VCaP (cell line): ENCODE measurements at regions not wholly inside any gene's neighbourhood (a gene's known extent, or its start where the extent isn't known, plus 50 kb on each side); places are given as distances from the start of the nearest gene placed in this dataset.

ENCODE experiments used
- H3K27ac ChIP-seq: fragments of 450-650 bp; 2 replicates; pipeline ENCODE4 v1.5.1; 2017
- TF ChIP-seq, protein P1 (sequence below): fragments of 450-650 bp; conservative IDR thresholded peaks from 2 replicates; pipeline ENCODE4 v1.5.1; 2017; ENCODE audit warnings: mild to moderate bottlenecking, moderate library complexity

- TF ChIP-seq, protein P1, sequence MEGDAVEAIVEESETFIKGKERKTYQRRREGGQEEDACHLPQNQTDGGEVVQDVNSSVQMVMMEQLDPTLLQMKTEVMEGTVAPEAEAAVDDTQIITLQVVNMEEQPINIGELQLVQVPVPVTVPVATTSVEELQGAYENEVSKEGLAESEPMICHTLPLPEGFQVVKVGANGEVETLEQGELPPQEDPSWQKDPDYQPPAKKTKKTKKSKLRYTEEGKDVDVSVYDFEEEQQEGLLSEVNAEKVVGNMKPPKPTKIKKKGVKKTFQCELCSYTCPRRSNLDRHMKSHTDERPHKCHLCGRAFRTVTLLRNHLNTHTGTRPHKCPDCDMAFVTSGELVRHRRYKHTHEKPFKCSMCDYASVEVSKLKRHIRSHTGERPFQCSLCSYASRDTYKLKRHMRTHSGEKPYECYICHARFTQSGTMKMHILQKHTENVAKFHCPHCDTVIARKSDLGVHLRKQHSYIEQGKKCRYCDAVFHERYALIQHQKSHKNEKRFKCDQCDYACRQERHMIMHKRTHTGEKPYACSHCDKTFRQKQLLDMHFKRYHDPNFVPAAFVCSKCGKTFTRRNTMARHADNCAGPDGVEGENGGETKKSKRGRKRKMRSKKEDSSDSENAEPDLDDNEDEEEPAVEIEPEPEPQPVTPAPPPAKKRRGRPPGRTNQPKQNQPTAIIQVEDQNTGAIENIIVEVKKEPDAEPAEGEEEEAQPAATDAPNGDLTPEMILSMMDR: no peak
- H3K27ac ChIP-seq: no peak overlapping the region
These were observed 315.7 kb downstream of the FOXL1 start for GRCh38 chr16:86894029-86894567.

DNA sequence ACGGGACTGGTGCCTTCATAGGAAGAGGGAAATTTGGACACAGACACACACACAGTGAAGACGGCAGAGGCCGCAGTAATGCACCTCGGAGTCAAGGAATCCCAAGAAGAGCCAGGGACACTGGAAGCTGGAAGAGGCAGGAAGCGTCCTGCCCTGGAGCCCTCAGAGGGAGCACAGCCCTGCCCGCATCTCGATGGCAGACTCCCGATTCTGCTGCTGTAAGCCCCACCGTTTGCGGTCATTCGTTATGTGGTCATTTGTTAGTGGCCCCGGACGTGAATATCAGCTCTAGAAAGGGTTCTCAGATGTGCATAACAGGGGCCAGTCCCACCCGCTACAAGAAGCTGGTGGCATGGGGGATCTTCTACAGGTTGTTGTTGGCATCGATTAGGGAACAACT is 316.6 kb downstream of the FOXL1 start:
- H3K27ac ChIP-seq: no peak overlapping the region
- TF ChIP-seq, protein P1: no peak

DNA sequence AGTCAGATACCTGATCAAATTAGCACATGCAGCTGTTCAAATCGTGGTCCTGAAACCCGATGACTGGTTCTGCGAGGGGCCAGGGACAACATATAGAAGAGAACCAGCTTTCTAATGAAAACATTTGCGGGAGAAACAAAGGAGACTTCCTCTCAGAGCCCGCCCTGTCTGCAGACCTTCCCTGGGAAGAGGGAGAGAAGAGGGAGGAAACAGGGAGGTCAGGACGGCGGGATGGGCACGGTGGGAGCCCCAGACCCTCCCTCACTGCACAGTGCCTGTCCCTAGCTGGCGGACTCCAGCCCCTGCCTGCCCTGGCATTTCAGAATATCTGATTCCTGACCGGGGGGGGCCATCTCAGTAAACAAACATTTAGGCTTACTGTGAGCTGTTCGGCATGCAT is 317.3 kb downstream of the FOXL1 start:
- no peak overlapping the region for H3K27ac ChIP-seq
- TF ChIP-seq, protein P1: no peak

DNA sequence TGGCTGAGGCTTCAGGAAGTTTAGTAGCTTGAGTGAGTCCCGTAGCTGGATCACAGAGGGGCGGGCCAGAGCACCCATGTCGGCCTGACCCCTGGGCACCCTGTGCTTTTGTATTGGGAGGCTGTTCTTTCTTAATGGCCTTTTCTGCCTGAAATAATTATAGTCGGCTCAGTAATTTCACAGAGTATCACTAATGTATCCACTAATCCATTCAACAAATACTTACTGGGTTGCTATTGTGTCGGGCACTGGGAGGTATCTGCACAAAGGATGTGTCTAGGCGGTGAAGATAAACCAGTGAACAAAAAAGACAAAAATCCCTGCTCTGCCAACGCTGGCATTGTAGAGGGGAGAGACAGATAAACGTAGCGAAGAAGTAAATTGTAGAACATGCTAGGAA is 318.6 kb downstream of the FOXL1 start:
- H3K27ac ChIP-seq: no peak overlapping the region
- TF ChIP-seq, protein P1: no peak

- TF ChIP-seq, protein P1: no peak
- H3K27ac ChIP-seq: no peak overlapping the region
These were observed 319.1 kb downstream of the FOXL1 start for GRCh38 chr16:86897486-86897885.

GRCh38 chr16:86898386-86898785 is 320.0 kb downstream of the FOXL1 start:
- TF ChIP-seq, protein P1: no peak
- no peak overlapping the region for H3K27ac ChIP-seq

DNA sequence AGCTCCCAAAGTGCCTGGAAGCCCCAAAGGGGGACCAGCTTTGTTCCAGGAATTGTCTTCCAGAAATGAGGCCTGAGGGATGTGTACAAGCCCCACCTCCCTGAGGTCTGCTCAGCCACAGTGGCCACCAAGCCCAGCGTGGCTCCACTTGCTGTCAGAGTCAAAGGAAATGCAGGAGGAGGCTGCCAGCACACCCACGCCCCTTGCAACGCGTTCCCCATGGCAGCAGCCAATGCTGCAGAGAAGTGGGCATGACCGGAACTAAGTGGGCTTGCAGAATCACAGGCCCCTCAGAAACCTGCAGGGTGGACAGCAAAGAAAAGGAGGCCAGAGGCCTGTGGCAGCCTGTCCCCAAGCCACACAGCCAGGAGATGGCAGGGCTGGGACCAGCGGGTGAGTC is 320.8 kb downstream of the FOXL1 start:
- no peak overlapping the region for H3K27ac ChIP-seq
- TF ChIP-seq, protein P1: no peak
